GM23248 (cell line): ENCODE measurements at regions not wholly inside any gene's neighbourhood (a gene's known extent, or its start where the extent isn't known, plus 50 kb on each side); places are given as distances from the start of the nearest gene placed in this dataset.

Experiments used
- EZH2 ChIP-seq: fragments of 200-600 bp; sonication (generic); IDR thresholded peaks from 2 replicates; pipeline ENCODE4 v1.6.1; 2018; ENCODE audit warnings: antibody characterized with exemption, mild to moderate bottlenecking; ENCODE audit not compliant: insufficient read depth, poor library complexity, severe bottlenecking
- EZH2phosphoT487 ChIP-seq: fragments of 200-600 bp; sonication (generic); IDR thresholded peaks from 2 replicates; pipeline ENCODE4 v1.6.1; 2018; ENCODE audit warnings: antibody characterized with exemption, moderate library complexity, mild to moderate bottlenecking, low read depth; ENCODE audit not compliant: insufficient read depth

DNA sequence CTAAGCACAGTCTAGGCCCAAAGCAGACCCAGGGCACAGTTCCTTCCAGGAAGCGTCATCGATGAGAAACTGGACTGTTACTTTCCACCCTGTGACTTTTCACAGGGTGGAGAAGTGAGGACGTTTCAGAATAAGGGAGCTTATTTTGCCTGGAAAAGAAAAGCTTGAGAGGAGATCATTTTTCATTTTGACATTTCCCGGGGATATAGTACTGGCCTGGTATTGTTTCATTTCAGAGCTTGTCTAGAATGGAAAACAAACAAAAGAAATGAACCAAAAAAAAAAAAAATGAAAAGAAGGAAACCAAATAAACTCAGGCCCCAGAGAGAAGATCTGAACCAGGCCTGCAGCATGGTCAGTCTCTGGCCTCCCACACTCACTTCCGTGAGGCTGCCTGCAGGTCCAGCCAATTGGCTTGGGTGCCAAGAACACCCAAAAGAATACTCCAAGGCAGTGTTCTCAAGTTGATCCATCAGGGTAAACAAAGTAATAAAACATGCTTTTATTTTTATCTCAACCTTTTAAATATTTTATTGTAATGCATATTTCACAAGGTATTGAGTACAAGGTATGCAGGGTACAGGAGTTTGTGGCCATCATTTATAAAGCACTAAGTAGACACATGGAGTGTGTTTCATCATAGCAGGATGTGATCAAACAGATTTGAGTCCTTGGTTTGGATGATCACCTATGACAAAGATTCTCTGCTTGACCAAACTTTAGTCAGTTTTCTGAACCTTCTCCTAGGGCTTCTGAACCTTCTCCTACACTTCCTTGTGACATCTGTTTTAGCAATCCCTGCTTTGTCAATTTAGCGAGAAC lies 176.9 kb upstream of the GGTLC1 start:
- TF ChIP-seq EZH2 (no peak), EZH2phosphoT487 (no peak)
